AG04449 (cell line): ENCODE measurements at regions not wholly inside any gene's neighbourhood (a gene's known extent, or its start where the extent isn't known, plus 50 kb on each side); places are given as distances from the start of the nearest gene placed in this dataset.
"Not testable (repeated sequence)": the region's sequence is repeated elsewhere in the genome, so short reads cannot be mapped to it uniquely, and the experiment has no call there.

Experiments
- CTCF ChIA-PET: fragments of 350-600 bp; formaldehyde crosslinking; extraction: SDS; loops from one replicate; lab custom pipeline; 2021; ENCODE audit warnings: antibody characterized with exemption; lab: Yijun Ruan, JAX
- POLR2A ChIA-PET: fragments of 400-600, 350-600 bp; formaldehyde crosslinking; extraction: SDS; loops from one replicate; lab custom pipeline; 2020; ENCODE audit warnings: antibody characterized with exemption, inconsistent platforms; lab: Yijun Ruan, JAX
- DNase-seq: peaks from one replicate; pipeline ENCODE4 v3.0.0-alpha.2; 2010; ENCODE audit warnings: low read depth, low spot score
- H3K4me3 ChIP-seq: 2 replicates; pipeline ENCODE4 v1.5.1; 2011; ENCODE audit warnings: low read depth, mild to moderate bottlenecking, control low read depth, low read length
- TF ChIP-seq, protein P1 (sequence below): IDR thresholded peaks from one replicate; pipeline ENCODE4 v1.5.1; 2011; ENCODE audit warnings: mild to moderate bottlenecking, moderate library complexity, low read length, control low read depth, inconsistent platforms; ENCODE audit not compliant: insufficient read depth; ENCODE audit errors: missing control alignments

DNA sequence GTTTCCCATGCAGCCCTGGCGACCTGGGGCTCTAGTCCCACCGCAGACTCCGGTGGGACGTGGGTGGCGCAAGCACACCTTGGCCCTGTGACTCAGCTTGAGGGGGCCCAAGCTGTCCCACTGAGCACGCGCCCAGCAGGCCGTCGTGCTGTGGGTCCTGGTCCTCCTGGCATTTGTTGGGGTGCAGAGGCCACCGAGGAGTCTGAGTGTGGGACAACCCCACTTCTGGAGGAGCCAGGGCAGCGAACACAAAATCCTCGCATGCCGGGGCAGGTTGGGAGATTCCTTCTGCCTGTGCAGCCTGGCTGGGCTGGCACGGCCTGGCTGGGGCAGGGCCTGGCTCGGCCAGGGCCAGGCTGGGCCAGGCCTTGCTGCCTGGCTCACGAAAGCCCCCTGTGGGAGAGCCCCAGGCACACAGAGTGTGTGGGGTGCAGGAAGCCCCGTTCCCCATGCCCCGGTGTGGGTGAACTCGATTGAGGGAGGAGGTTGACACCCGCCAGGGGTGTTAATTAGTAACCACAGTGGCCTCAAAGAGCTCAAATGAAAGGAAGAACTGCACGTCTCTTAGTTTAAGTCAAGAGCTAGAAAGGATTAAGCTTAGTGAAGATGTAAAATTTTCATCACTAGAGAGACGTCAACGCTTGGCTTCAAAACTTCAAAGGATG lies 1808.5 kb upstream of the DEFB115 start:
- no peak overlapping the region for H3K4me3 ChIP-seq
- ChIA-PET CTCF (no interaction called here), POLR2A (no interaction called here)
- DNase-seq: no peak
- TF ChIP-seq, protein P1, sequence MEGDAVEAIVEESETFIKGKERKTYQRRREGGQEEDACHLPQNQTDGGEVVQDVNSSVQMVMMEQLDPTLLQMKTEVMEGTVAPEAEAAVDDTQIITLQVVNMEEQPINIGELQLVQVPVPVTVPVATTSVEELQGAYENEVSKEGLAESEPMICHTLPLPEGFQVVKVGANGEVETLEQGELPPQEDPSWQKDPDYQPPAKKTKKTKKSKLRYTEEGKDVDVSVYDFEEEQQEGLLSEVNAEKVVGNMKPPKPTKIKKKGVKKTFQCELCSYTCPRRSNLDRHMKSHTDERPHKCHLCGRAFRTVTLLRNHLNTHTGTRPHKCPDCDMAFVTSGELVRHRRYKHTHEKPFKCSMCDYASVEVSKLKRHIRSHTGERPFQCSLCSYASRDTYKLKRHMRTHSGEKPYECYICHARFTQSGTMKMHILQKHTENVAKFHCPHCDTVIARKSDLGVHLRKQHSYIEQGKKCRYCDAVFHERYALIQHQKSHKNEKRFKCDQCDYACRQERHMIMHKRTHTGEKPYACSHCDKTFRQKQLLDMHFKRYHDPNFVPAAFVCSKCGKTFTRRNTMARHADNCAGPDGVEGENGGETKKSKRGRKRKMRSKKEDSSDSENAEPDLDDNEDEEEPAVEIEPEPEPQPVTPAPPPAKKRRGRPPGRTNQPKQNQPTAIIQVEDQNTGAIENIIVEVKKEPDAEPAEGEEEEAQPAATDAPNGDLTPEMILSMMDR: no peak

DNA sequence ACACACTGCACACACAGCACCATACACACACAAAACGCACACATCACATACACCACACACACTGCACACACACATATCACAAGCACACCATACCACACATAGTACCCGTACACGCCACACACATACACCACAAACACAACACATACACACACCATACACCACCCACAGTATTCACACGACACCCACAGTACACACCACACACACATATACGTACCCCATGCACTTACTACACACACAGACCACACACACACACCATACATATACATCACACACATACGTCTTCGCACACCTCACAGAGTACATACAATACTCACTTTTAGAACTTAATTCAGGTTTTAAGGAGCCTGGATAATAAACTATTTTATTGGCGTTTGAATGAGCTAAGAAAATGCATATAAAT lies 1805.3 kb upstream of the DEFB115 start:
- TF ChIP-seq, protein P1: no peak
- no peak overlapping the region for H3K4me3 ChIP-seq
- ChIA-PET POLR2A (no interaction called here), CTCF (no interaction called here)
- DNase-seq: no peak

DNA sequence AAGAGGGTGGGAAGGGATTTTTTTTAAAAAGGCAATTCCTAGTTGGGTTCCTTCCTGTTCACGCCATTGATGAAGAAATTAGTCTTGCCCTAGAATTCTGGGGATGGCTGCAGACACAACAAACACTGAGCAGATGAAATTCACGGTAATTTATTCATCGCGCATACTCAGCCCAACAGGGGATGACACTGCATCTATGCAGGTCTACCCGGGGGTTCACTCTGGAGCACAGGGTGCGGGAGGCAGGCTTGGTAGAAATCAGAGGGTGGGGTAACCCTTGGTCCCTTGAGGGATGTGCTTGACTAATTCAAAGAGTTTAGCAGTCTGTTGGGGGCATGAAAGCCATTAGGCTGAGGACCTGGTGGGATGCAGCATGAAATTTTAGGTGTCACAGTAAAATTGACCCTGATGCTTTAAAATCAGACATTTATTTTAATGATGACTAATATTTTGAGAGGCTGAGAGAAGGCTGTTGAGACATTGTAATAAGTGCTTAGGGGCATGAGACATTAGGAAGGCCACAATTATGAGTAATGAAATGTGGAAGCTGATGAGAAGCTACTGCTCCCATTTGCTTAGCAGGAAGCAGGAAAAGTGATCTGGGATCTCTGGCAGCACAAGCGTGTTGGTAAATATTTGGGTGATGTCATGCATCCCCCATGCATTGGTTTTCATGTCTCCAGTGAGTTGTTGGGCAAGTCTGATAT lies 1800.3 kb upstream of the DEFB115 start:
- CTCF ChIA-PET, DNase-seq, H3K4me3 ChIP-seq, POLR2A ChIA-PET: not testable (repeated sequence)

DNA sequence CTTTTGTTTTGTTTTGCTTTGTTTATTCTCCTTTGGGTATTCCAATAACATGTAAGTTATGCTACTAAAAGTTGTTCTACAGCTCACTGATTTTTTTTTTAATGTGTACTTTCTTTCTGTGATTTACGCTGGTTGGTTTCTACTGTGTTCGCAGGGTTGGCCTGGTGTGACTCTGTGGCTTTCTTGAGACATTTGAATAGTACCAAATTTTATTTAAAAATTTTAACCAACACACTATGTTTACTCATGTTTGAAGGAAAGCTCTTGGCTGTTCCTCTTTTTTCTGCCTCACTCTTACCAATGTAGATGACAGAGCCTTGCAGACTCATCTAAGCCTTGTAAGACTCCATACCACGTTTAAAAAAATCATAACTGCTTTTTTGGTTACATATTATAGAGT lies 1784.9 kb upstream of the DEFB115 start:
- no peak for DNase-seq
- ChIA-PET POLR2A (no interaction called here), CTCF (no interaction called here)
- H3K4me3 ChIP-seq: no peak overlapping the region
- TF ChIP-seq, protein P1: no peak

DNA sequence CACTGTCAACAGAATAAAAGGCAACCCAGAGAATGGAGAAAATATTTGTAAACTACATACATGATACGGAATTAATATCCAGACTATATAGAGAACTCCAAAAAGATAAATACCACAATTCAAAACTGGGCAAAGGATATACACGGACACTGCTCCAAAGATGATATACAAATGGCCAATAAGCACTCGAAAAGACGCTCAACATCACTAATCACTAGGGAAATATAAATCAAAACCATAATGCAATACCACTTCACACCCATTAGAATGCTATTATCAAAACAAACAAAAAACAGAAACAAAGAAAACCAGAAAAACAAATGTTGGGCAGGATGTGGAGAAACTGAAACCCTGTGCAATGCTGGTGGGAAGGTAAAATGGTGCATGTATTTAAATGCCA lies 1764.6 kb upstream of the DEFB115 start:
- POLR2A ChIA-PET, H3K4me3 ChIP-seq, CTCF ChIA-PET, DNase-seq: not testable (repeated sequence)

DNA sequence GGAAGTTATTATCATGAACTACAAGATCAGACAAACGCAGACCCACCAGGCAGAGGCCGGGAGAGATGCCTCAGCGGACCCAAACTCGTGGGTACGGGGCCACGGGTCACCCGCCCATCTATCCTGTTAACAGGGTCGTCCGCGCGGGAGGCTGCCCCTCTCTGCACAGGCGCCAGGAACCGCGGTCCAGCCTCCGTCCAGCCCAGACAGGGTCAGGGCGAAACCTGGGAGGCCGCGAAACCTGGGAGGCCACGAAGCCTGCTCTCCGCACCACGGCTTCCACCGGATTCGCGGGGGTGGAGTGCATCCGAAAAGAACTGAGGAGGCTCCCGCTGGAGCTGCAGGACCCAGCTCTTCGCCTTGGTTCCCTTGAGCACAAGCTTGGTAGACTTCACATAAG lies 1760.7 kb upstream of the DEFB115 start:
- POLR2A ChIA-PET, CTCF ChIA-PET, DNase-seq: not testable (repeated sequence)
- peak overlapping the region; percentile 49 for H3K4me3 ChIP-seq

DNA sequence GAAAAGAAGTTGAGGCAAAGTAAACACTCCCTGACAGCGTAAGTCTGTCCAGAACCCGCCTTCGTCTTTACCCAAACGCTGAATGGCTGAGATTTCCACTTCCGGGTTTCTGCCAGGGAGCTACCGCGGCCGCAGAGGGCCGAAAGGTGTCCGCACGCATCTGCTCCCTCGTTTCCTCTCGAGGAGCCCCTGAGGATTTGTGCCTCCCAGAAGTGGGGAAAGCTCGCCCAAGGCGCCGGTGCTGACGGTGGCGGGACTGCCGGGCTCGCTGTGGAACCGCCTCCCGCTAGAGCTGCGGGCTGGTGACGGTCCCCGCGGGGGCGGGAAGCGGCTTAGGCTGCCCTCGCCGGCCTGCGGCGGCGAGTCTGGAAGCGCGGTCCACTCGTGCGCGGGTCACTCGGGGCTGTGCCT lies 1760.2 kb upstream of the DEFB115 start:
- H3K4me3 ChIP-seq: peak overlapping the region; percentile 49

DNA sequence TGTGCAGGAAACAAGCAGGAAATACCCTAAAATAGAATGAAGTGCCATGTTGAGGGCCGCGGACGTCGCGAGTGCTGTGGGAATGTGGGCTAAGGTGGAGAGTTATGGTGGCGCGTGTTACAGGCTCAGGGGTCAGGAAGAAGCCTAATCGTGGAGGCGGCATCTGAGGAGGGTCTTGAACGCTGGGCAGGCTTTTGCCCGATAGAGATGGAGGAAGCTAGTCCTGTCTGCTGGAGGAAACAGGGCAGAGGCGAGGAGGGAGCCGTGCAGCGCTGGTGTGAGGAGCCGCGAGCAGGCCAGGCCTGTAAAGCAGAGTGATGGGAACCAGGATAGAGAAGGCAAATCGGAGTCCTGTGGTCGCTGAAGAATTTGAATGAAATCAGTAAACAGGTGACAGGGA lies 1759.8 kb upstream of the DEFB115 start:
- POLR2A ChIA-PET, CTCF ChIA-PET, DNase-seq: not testable (repeated sequence)
- peak overlapping the region; percentile 49; the same call in 1 of the 2 replicates for H3K4me3 ChIP-seq

More for the DNA sequence above, 1760.2 kb upstream of the DEFB115 start:
- POLR2A ChIA-PET: no interaction called here
- TF ChIP-seq, protein P1: no peak
- no peak for DNase-seq
- CTCF ChIA-PET: no interaction called here

DNA sequence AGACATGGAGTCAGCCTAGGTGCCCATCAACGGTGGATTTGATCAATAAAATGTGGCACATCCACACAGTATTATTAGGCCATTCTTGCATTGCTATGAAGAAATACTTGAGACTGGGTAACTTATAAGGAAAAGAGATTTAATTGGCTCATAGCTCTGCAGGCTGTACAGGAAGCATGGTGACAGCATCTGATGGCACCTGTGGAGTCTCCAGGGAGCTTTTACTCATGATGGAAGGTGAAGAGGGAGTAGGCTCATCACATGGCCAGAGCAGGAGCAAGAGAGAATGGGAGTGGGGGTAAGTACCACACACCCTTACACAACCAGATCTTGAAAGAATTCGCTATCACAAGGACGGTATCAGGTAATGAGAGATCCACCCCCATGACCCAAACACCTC lies 1756.7 kb upstream of the DEFB115 start:
- POLR2A ChIA-PET, DNase-seq, CTCF ChIA-PET, H3K4me3 ChIP-seq: not testable (repeated sequence)

DNA sequence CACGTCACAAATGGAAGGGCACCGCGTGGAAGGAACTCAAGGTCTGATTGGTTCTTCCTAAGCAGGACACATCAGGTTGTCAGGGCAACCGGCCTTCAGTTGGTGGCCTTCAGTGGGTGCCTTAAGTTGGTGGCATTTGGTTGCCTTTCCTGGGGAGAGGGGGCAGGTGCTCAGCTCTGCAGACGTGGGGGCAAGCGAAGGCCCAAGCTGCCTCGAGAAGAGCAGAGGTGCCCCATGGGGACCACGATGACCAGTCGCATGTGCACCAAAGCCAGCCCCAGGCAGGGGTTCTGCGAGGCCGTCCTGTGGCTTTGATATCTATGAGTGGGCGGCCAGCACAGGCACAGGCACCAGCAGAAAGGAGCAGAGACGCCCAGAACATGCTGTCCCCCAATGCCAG lies 1742.8 kb upstream of the DEFB115 start:
- DNase-seq, POLR2A ChIA-PET, CTCF ChIA-PET, H3K4me3 ChIP-seq: not testable (repeated sequence)

DNA sequence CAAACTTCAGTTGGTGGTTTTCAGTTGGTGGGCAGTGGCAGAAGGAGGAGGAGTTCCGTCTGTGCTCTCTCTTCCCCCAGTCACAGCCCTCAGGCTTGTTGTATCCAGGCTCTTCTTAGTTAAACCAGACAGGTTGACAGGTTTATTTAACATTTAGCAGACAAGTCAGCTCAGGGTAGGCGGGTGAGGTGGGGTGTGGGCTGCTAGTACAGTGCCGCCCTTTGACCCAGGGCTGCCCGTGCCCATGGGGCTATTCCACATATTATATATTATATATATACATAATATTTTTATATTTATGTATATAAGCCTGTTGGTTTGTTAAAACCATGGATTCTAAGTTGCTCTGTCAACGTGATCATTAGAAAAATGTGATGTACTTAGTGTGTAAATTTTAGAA lies 1740.6 kb upstream of the DEFB115 start:
- CTCF ChIA-PET, H3K4me3 ChIP-seq, DNase-seq, POLR2A ChIA-PET: not testable (repeated sequence)
